Type B pancreatic cell (in vitro differentiated cells): ENCODE measurements at regions not wholly inside any gene's neighbourhood (a gene's known extent, or its start where the extent isn't known, plus 50 kb on each side); places are given as distances from the start of the nearest gene placed in this dataset.

Experiments
- DNase-seq: peaks from one replicate; pipeline ENCODE4 v3.0.0; 2021; ENCODE audit warnings: mixed read lengths; ENCODE audit not compliant: unreplicated experiment; ENCODE audit errors: extremely low spot score
- H3K27ac Mint-ChIP-seq: 2 replicates; pipeline ENCODE4 v1.8.0; 2021; ENCODE audit warnings: mild to moderate bottlenecking, mixed read lengths
- H3K27me3 Mint-ChIP-seq: 2 replicates; pipeline ENCODE4 v1.8.0; 2021; ENCODE audit warnings: mixed read lengths
- H3K36me3 Mint-ChIP-seq: 2 replicates; pipeline ENCODE4 v1.8.0; 2021; ENCODE audit warnings: mixed read lengths
- H3K4me1 Mint-ChIP-seq: one replicate; pipeline ENCODE4 v1.8.0; 2021; ENCODE audit warnings: mixed read lengths; ENCODE audit not compliant: unreplicated experiment
- H3K4me3 Mint-ChIP-seq: 2 replicates; pipeline ENCODE4 v1.8.0; 2021; ENCODE audit warnings: mild to moderate bottlenecking, mixed read lengths
- H3K9me3 Mint-ChIP-seq: 2 replicates; pipeline ENCODE4 v1.8.0; 2021; ENCODE audit warnings: mixed read lengths
- TF ChIP-seq, protein P1 (sequence below): fragments of 200-600 bp; sonication (generic); conservative IDR thresholded peaks from 2 replicates; pipeline ENCODE4 v1.5.0; 2021; ENCODE audit warnings: antibody characterized with exemption, mild to moderate bottlenecking

- H3K36me3 Mint-ChIP-seq: no peaks in the 10 kb centered on the region
- H3K4me3 Mint-ChIP-seq: no peak overlapping the region
- H3K27me3 Mint-ChIP-seq: no peaks in the 10 kb centered on the region
- H3K27ac Mint-ChIP-seq: no peak overlapping the region
- TF ChIP-seq, protein P1, sequence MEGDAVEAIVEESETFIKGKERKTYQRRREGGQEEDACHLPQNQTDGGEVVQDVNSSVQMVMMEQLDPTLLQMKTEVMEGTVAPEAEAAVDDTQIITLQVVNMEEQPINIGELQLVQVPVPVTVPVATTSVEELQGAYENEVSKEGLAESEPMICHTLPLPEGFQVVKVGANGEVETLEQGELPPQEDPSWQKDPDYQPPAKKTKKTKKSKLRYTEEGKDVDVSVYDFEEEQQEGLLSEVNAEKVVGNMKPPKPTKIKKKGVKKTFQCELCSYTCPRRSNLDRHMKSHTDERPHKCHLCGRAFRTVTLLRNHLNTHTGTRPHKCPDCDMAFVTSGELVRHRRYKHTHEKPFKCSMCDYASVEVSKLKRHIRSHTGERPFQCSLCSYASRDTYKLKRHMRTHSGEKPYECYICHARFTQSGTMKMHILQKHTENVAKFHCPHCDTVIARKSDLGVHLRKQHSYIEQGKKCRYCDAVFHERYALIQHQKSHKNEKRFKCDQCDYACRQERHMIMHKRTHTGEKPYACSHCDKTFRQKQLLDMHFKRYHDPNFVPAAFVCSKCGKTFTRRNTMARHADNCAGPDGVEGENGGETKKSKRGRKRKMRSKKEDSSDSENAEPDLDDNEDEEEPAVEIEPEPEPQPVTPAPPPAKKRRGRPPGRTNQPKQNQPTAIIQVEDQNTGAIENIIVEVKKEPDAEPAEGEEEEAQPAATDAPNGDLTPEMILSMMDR: no peak
- no peaks in the 10 kb centered on the region for H3K9me3 Mint-ChIP-seq
- no peak for DNase-seq
- H3K4me1 Mint-ChIP-seq: no peaks in the 10 kb centered on the region
These were observed 481.0 kb upstream of the DSEL start for GRCh38 chr18:67997496-67997895.

DNA sequence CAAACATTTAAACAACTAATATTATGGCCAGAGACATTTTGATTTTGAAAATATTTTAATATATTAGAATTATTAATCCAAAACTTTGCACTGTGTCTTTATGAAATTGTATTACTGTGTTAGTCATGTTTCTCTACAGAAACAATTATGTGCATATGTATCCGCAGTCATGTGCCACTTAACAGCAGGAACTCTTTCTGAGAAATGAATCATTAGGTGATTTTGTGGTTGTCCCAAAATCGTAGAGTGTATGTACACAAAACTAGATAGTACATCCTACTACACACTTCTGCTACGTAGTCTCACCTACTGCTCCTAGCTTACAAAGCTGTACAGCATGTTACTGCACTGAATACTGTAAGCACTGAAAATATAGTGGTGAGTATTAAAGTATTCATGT is 479.2 kb upstream of the DSEL start:
- H3K4me1 Mint-ChIP-seq: no peaks in the 10 kb centered on the region
- no peaks in the 10 kb centered on the region for H3K27me3 Mint-ChIP-seq
- no peak overlapping the region for H3K4me3 Mint-ChIP-seq
- TF ChIP-seq, protein P1: no peak
- H3K9me3 Mint-ChIP-seq: no peaks in the 10 kb centered on the region
- no peak for DNase-seq
- no peak overlapping the region for H3K27ac Mint-ChIP-seq
- H3K36me3 Mint-ChIP-seq: no peaks in the 10 kb centered on the region

DNA sequence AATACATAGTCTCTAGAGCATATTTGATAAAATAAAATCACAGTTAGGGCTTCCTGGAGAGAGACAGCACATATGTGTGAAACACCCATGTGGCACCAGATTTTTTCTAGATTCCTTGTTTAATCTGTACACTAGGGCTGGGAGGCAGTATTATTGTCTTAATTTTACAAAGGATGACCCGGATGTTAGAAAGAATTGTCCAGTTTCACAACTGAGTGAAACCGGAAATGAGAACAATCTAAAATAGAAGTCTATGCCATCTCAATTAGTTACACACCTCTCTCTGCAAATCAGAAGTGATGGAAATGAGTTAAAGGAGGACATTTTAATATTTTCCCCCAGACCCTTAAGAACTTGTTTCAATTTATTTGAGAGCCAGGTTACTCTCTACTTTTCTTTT is 463.7 kb upstream of the DSEL start:
- H3K4me1 Mint-ChIP-seq: no peaks in the 10 kb centered on the region
- H3K36me3 Mint-ChIP-seq: no peaks in the 10 kb centered on the region
- H3K4me3 Mint-ChIP-seq: no peak overlapping the region
- H3K9me3 Mint-ChIP-seq: no peaks in the 10 kb centered on the region
- no peak for DNase-seq
- no peak overlapping the region for H3K27ac Mint-ChIP-seq
- no peaks in the 10 kb centered on the region for H3K27me3 Mint-ChIP-seq
- TF ChIP-seq, protein P1: no peak

DNA sequence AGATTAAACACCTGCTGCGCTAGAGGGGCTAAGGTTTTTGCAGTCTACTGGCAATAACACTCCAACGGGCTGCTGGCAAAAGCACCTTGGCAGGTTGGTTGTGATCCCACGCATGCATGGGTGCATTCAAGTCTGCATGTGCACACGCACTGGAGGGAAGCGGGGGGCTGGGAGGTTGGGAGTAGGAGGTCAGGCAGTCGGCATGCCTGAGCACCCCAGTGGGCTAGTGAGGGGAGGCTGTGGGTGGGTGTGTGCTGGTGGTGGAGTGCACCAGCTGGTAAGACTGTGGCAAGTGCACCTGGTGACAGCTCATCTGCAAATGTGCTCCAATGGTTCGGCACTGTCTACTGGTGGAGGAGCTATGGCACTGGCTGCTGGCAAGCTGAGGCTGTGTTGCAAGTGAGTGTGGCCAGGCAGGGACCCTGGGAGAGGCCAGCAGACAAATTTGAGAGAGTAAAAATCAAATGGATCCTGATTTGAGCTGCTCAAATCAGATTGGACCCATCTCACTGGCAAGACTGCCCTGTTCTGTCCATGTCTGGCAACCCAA is 460.6 kb upstream of the DSEL start:
- Mint-ChIP-seq H3K4me1 (no peaks in the 10 kb centered on the region), H3K4me3 (no peak overlapping the region)

GRCh38 chr18:67973916-67974315 is 457.4 kb upstream of the DSEL start:
- Mint-ChIP-seq H3K36me3 (no peaks in the 10 kb centered on the region), H3K27ac (no peak overlapping the region)
- TF ChIP-seq, protein P1: no peak

More for the DNA sequence above, 460.6 kb upstream of the DSEL start:
- no peaks in the 10 kb centered on the region for H3K9me3 Mint-ChIP-seq
- no peaks in the 10 kb centered on the region for H3K27me3 Mint-ChIP-seq
- TF ChIP-seq, protein P1: no peak
- no peak for DNase-seq
- H3K36me3 Mint-ChIP-seq: no peaks in the 10 kb centered on the region
- H3K27ac Mint-ChIP-seq: no peak overlapping the region

DNA sequence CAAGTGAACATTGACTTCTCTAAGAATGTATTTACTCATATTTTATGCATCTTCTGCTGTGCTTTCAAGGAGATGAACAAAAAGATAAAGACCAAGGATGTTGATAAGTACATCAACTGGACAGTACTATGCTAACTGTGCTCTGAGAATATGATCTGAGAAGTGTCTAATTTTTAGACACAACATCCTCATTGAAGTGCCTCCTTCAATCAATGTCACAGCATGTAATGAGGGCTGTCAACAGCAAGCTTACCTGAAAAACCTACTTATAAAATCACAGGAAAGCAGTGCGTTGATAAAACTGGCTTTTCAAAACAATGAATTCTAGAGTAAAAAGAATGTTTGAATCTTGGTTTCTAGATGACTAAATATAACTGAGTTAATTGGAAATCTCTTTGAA is 452.9 kb upstream of the DSEL start:
- Mint-ChIP-seq H3K4me1 (no peaks in the 10 kb centered on the region), H3K27me3 (no peaks in the 10 kb centered on the region), H3K27ac (no peak overlapping the region), H3K9me3 (no peaks in the 10 kb centered on the region), H3K36me3 (no peaks in the 10 kb centered on the region), H3K4me3 (no peak overlapping the region)
- TF ChIP-seq, protein P1: no peak
- no peak for DNase-seq

More at GRCh38 chr18:67973916-67974315, 457.4 kb upstream of the DSEL start:
- no peaks in the 10 kb centered on the region for H3K9me3 Mint-ChIP-seq
- H3K27me3 Mint-ChIP-seq: no peaks in the 10 kb centered on the region
- no peak for DNase-seq
- no peak overlapping the region for H3K4me3 Mint-ChIP-seq
- no peaks in the 10 kb centered on the region for H3K4me1 Mint-ChIP-seq
